ENCODE measurements at regions not wholly inside any gene's neighbourhood (a gene's known extent, or its start where the extent isn't known, plus 50 kb on each side); places are given as distances from the start of the nearest gene placed in this dataset.

DNA sequence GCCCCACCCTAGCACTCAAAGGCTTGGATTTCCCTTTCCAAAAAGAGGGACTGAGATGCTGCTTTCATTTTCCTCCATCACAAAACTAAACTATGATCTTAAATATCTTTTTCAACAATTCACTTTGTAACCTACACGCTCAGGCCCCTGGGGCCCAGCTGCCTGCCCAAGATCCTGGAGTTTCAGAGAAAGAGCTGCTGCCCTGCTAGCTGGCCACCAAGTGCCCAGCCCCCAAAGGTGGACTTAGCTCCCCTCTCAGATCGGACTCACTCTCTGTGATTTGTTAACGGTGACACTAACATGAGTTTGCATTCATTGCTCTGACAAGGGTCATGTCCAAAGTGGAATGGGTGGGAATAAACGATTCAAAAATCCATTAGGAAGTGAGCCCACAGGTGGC lies 119.6 kb upstream of the SMAD3 start:
- Mint-ChIP-seq H3K4me3 (no peak overlapping the region), H3K27me3 (ENCODE audit: low read depth) (peaks cover 41% of the 10 kb centered on the region), H3K27ac (peak overlapping the region in 1 of 3 experiments; percentile 1), H3K4me1 (no peaks in the 10 kb centered on the region), H3K9me3 (no peaks in the 10 kb centered on the region), H3K36me3 (ENCODE audit: low read depth) (no peaks in the 10 kb centered on the region)
- TF ChIP-seq, protein P1, sequence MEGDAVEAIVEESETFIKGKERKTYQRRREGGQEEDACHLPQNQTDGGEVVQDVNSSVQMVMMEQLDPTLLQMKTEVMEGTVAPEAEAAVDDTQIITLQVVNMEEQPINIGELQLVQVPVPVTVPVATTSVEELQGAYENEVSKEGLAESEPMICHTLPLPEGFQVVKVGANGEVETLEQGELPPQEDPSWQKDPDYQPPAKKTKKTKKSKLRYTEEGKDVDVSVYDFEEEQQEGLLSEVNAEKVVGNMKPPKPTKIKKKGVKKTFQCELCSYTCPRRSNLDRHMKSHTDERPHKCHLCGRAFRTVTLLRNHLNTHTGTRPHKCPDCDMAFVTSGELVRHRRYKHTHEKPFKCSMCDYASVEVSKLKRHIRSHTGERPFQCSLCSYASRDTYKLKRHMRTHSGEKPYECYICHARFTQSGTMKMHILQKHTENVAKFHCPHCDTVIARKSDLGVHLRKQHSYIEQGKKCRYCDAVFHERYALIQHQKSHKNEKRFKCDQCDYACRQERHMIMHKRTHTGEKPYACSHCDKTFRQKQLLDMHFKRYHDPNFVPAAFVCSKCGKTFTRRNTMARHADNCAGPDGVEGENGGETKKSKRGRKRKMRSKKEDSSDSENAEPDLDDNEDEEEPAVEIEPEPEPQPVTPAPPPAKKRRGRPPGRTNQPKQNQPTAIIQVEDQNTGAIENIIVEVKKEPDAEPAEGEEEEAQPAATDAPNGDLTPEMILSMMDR (IDR thresholded peaks at IDR 0.05; ENCODE audit: unreplicated experiment in 3 of 3): no peak

DNA sequence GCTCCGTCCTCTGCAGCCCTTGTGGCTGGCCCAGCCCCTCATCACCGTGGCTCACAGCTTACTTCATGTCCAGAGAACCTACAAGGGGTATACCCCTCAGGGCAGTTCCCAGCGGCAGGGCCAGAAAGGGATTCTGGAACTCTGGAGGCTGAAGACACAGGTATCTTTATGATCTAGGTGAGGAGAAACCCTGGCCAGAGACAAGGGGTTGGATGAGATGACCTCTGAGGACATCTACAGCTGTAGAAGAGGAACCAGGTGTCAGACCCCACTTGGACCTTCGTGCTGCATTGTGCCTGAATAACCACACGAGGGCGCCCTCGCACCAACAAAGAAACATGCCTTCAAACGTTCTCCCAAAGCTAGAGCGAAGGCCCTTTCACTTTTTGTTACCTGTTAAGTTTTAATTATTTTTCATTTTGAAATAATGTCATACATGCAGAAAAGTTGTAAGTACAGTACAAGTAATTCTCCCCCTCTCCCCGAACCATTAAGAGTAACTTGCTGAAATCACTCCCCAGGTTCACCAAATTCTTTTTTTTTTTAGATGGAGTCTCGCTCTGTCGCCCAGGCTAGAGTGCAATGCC lies 118.7 kb upstream of the SMAD3 start:
- TF ChIP-seq, protein P1 (IDR thresholded peaks at IDR 0.05; ENCODE audit: unreplicated experiment in 3 of 3): peak; percentile 94 to 97 (median 95)
- no peaks in the 10 kb centered on the region for H3K36me3 Mint-ChIP-seq (ENCODE audit: low read depth)
- H3K27ac Mint-ChIP-seq: no peak overlapping the region
- H3K9me3 Mint-ChIP-seq: no peaks in the 10 kb centered on the region
- no peak overlapping the region for H3K4me3 Mint-ChIP-seq
- peaks cover 32% of the 10 kb centered on the region for H3K27me3 Mint-ChIP-seq (ENCODE audit: low read depth)
- peaks cover 3% of the 10 kb centered on the region for H3K4me1 Mint-ChIP-seq

DNA sequence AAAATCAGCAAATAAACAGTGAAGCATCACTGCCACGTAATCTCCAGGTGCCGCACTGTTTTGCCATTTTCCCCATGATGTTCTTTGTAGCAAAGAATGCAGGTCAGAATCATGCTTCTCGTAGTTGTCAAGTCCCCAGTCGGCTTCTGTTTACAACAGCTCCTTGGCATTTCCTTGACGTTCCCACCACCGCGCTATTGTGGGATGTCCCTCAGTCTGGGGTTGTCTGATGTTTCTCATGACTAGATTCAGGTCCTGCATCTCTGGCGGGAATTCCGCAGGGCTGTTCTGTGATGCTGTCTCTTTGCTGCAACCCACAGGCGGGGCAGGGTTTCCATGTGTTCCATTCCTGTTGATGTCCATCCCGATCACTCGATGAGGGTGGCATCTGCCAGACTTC lies 117.9 kb upstream of the SMAD3 start:
- H3K4me1 Mint-ChIP-seq: peaks cover 4% of the 10 kb centered on the region
- TF ChIP-seq, protein P1 (IDR thresholded peaks at IDR 0.05; ENCODE audit: unreplicated experiment in 3 of 3): no peak
- no peak overlapping the region for H3K27ac Mint-ChIP-seq
- no peaks in the 10 kb centered on the region for H3K36me3 Mint-ChIP-seq (ENCODE audit: low read depth)
- no peak overlapping the region for H3K4me3 Mint-ChIP-seq
- H3K27me3 Mint-ChIP-seq (ENCODE audit: low read depth): peaks cover 29% of the 10 kb centered on the region
- H3K9me3 Mint-ChIP-seq: no peaks in the 10 kb centered on the region

DNA sequence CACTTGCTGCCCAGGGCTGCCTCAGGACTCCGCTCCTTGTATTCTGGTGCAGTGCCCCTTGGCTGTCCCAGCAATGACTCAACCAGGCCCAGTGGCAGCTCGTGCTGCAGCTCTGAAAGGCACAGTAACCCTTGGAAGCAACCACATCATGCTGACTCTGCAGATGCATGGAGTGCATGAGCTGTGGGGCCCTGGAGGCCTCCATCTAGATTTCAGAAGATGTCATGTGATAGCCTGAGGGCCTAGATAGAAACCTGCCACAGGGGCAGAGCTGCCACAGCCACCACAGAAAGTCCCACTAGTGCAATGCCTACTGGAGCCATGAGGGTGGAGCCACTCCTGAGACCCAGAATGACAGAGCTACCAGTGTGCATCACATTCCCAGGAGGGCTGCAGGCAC lies 117.1 kb upstream of the SMAD3 start:
- H3K4me1 Mint-ChIP-seq: peaks cover 4% of the 10 kb centered on the region
- H3K36me3 Mint-ChIP-seq (ENCODE audit: low read depth): no peaks in the 10 kb centered on the region
- no peak overlapping the region for H3K4me3 Mint-ChIP-seq
- TF ChIP-seq, protein P1 (IDR thresholded peaks at IDR 0.05; ENCODE audit: unreplicated experiment in 3 of 3): no peak
- H3K27ac Mint-ChIP-seq: no peak overlapping the region
- H3K27me3 Mint-ChIP-seq (ENCODE audit: low read depth): peaks cover 29% of the 10 kb centered on the region
- H3K9me3 Mint-ChIP-seq: no peaks in the 10 kb centered on the region

DNA sequence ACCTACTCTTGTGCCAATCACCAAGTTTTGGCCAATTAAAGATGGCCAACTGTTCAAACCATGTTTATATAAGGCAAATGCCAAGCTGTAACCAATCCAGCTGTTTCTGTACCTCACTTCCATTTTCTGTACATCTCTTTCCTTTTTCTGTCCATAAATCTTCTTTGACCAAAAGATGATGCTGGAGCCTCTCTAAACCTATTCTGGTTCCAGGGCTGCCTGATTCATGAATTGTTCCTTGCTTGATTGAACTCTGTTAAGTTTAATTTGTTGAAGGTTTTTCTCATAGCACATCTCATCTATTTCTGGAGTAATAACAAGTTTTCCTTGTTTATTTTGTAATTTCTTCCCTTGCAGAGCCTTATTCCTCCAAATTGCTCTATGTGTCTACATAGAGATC lies 115.3 kb upstream of the SMAD3 start:
- TF ChIP-seq, protein P1 (IDR thresholded peaks at IDR 0.05; ENCODE audit: unreplicated experiment in 3 of 3): no peak
- peaks cover 27% of the 10 kb centered on the region for H3K27me3 Mint-ChIP-seq (ENCODE audit: low read depth)
- H3K4me3 Mint-ChIP-seq: no peak overlapping the region
- no peaks in the 10 kb centered on the region for H3K36me3 Mint-ChIP-seq (ENCODE audit: low read depth)
- H3K27ac Mint-ChIP-seq: no peak overlapping the region
- H3K9me3 Mint-ChIP-seq: no peaks in the 10 kb centered on the region
- peaks cover 4% of the 10 kb centered on the region for H3K4me1 Mint-ChIP-seq
